ENCODE measurements at regions not wholly inside any gene's neighbourhood (a gene's known extent, or its start where the extent isn't known, plus 50 kb on each side); places are given as distances from the start of the nearest gene placed in this dataset.

GRCh38 chr9:89774858-89775370 lies 170.1 kb downstream of the GADD45G start:
- no peak overlapping the region for H3K4me3 ChIP-seq (ENCODE audit: control insufficient read depth, low read depth, low read length)
- no peak for DNase-seq (ENCODE audit: low read depth)
- TF ChIP-seq CTCF (IDR thresholded peaks at IDR 0.05; ENCODE audit: control insufficient read depth, insufficient read depth, low read depth, low read length, missing control alignments) = no peak

- no peak for TF ChIP-seq CTCF (IDR thresholded peaks at IDR 0.05; ENCODE audit: control insufficient read depth, insufficient read depth, low read depth, low read length, missing control alignments)
- no peak for DNase-seq (ENCODE audit: low read depth)
- no peak overlapping the region for H3K4me3 ChIP-seq (ENCODE audit: control insufficient read depth, low read depth, low read length)
Measured at GRCh38 chr9:89775641-89776040, 170.8 kb downstream of the GADD45G start.

GRCh38 chr9:89776795-89777525 lies 172.1 kb downstream of the GADD45G start:
- no peak for TF ChIP-seq CTCF (IDR thresholded peaks at IDR 0.05; ENCODE audit: control insufficient read depth, insufficient read depth, low read depth, low read length, missing control alignments)
- H3K4me3 ChIP-seq (ENCODE audit: control insufficient read depth, low read depth, low read length) = no peak overlapping the region
- DNase-seq (ENCODE audit: low read depth) = no peak

GRCh38 chr9:89777544-89777943 lies 172.7 kb downstream of the GADD45G start:
- H3K4me3 ChIP-seq (ENCODE audit: control insufficient read depth, low read depth, low read length) = no peak overlapping the region
- no peak for DNase-seq (ENCODE audit: low read depth)
- TF ChIP-seq CTCF (IDR thresholded peaks at IDR 0.05; ENCODE audit: control insufficient read depth, insufficient read depth, low read depth, low read length, missing control alignments) = no peak

- TF ChIP-seq CTCF (IDR thresholded peaks at IDR 0.05; ENCODE audit: control insufficient read depth, insufficient read depth, low read depth, low read length, missing control alignments) = no peak
- DNase-seq (ENCODE audit: low read depth) = no peak
- no peak overlapping the region for H3K4me3 ChIP-seq (ENCODE audit: control insufficient read depth, low read depth, low read length)
Measured at GRCh38 chr9:89778100-89779090, 173.6 kb downstream of the GADD45G start.

- no peak overlapping the region for H3K4me3 ChIP-seq (ENCODE audit: control insufficient read depth, low read depth, low read length)
- DNase-seq (ENCODE audit: low read depth) = no peak
- no peak for TF ChIP-seq CTCF (IDR thresholded peaks at IDR 0.05; ENCODE audit: control insufficient read depth, insufficient read depth, low read depth, low read length, missing control alignments)
Measured at GRCh38 chr9:89779405-89780203, 174.8 kb downstream of the GADD45G start.
